Caki2 (cell line): ENCODE measurements at regions not wholly inside any gene's neighbourhood (a gene's known extent, or its start where the extent isn't known, plus 50 kb on each side); places are given as distances from the start of the nearest gene placed in this dataset.
A peak's percentile ranks its signal among the peaks of the same experiment; 100 is the strongest.

Source experiments
- DNase-seq: peaks from one replicate; pipeline ENCODE4 v3.0.0-alpha.2; 2015; ENCODE audit warnings: low read depth
- in situ Hi-C: cut with HindIII; loops from 2 replicates; pipeline ENCODE4 v1.10.0; 2016; ENCODE audit warnings: low sequenced_read_pairs, low pct_unique_long_range_greater_than_20kb, mixed read lengths

- in situ Hi-C loops: no loop called here
- DNase-seq: no peak
Observed at GRCh38 chr6:168887621-168888020, 366.0 kb downstream of the THBS2 start.

GRCh38 chr6:168886964-168887363 lies 366.7 kb downstream of the THBS2 start:
- no peak for DNase-seq
- in situ Hi-C loops: no loop called here

- DNase-seq: no peak
- in situ Hi-C loops: no loop called here
Observed at GRCh38 chr6:168885751-168886742, 367.6 kb downstream of the THBS2 start.

GRCh38 chr6:168885196-168885595 lies 368.4 kb downstream of the THBS2 start:
- in situ Hi-C loops: no loop called here
- no peak for DNase-seq

GRCh38 chr6:168884646-168885086 lies 369.0 kb downstream of the THBS2 start:
- DNase-seq: peak; percentile 50
- in situ Hi-C loops: no loop called here

- in situ Hi-C loops: no loop called here
- DNase-seq: no peak
Observed at GRCh38 chr6:168884050-168884645, 369.5 kb downstream of the THBS2 start.

GRCh38 chr6:168883410-168884049 lies 370.1 kb downstream of the THBS2 start:
- no peak for DNase-seq
- in situ Hi-C loops: no loop called here

- no peak for DNase-seq
Observed at GRCh38 chr6:168880271-168880670, 373.4 kb downstream of the THBS2 start.

GRCh38 chr6:168877821-168878282 lies 375.8 kb downstream of the THBS2 start:
- in situ Hi-C loops: no loop called here
- DNase-seq: peak; percentile 10

More at GRCh38 chr6:168880271-168880670, 373.4 kb downstream of the THBS2 start:
- in situ Hi-C loops: no loop called here

- DNase-seq: no peak
- in situ Hi-C loops: no loop called here
Observed at GRCh38 chr6:168876956-168877355, 376.7 kb downstream of the THBS2 start.

GRCh38 chr6:168875811-168876576 lies 377.7 kb downstream of the THBS2 start:
- in situ Hi-C loops: no loop called here
- no peak for DNase-seq

GRCh38 chr6:168874637-168875036 lies 379.0 kb downstream of the THBS2 start:
- no peak for DNase-seq
- in situ Hi-C loops: no loop called here

- no peak for DNase-seq
- in situ Hi-C loops: no loop called here
Observed at GRCh38 chr6:168873278-168874190, 380.1 kb downstream of the THBS2 start.

GRCh38 chr6:168871642-168872315 lies 381.9 kb downstream of the THBS2 start:
- in situ Hi-C loops: no loop called here
- DNase-seq: no peak

- DNase-seq: no peak
- in situ Hi-C loops: no loop called here
Observed at GRCh38 chr6:168870982-168871381, 382.7 kb downstream of the THBS2 start.

GRCh38 chr6:168867247-168868102 lies 386.2 kb downstream of the THBS2 start:
- DNase-seq: no peak
- in situ Hi-C loops: no loop called here
